ENCODE measurements at regions not wholly inside any gene's neighbourhood (a gene's known extent, or its start where the extent isn't known, plus 50 kb on each side); places are given as distances from the start of the nearest gene placed in this dataset.

- no peak for DNase-seq (ENCODE audit: low read depth)
These were observed 242.5 kb downstream of the RHOU start for GRCh38 chr1:228977741-228978140.

- DNase-seq (ENCODE audit: low read depth), result no peak
These were observed 243.4 kb downstream of the RHOU start for GRCh38 chr1:228978484-228979324.

- no peak for DNase-seq (ENCODE audit: low read depth)
These were observed 244.0 kb downstream of the RHOU start for GRCh38 chr1:228979325-228979699.

- no peak for DNase-seq (ENCODE audit: low read depth)
These were observed 244.5 kb downstream of the RHOU start for GRCh38 chr1:228979774-228980173.

- no peak for DNase-seq (ENCODE audit: low read depth)
These were observed 245.1 kb downstream of the RHOU start for GRCh38 chr1:228980232-228980937.

GRCh38 chr1:228982637-228983036 is 247.4 kb downstream of the RHOU start:
- no peak for DNase-seq (ENCODE audit: low read depth)

GRCh38 chr1:228983231-228983660 is 248.0 kb downstream of the RHOU start:
- no peak for DNase-seq (ENCODE audit: low read depth)

GRCh38 chr1:228983661-228984060 is 248.4 kb downstream of the RHOU start:
- DNase-seq (ENCODE audit: low read depth), result no peak

- DNase-seq (ENCODE audit: low read depth), result no peak
These were observed 248.8 kb downstream of the RHOU start for GRCh38 chr1:228984107-228984506.

- DNase-seq (ENCODE audit: low read depth), result no peak
These were observed 249.7 kb downstream of the RHOU start for GRCh38 chr1:228984646-228985631.

GRCh38 chr1:228985661-228986060 is 250.4 kb downstream of the RHOU start:
- DNase-seq (ENCODE audit: low read depth), result no peak

- DNase-seq (ENCODE audit: low read depth), result peak; percentile 6
These were observed 251.0 kb downstream of the RHOU start for GRCh38 chr1:228986093-228986904.

- no peak for DNase-seq (ENCODE audit: low read depth)
These were observed 252.0 kb downstream of the RHOU start for GRCh38 chr1:228987286-228987685.

- DNase-seq (ENCODE audit: low read depth), result no peak
These were observed 252.6 kb downstream of the RHOU start for GRCh38 chr1:228987736-228988506.

GRCh38 chr1:228988664-228989063 is 253.4 kb downstream of the RHOU start:
- DNase-seq (ENCODE audit: low read depth), result no peak

- DNase-seq (ENCODE audit: low read depth), result no peak
These were observed 253.9 kb downstream of the RHOU start for GRCh38 chr1:228989176-228989575.

GRCh38 chr1:228989676-228989991 is 254.4 kb downstream of the RHOU start:
- DNase-seq (ENCODE audit: low read depth), result no peak

GRCh38 chr1:228989992-228990827 is 254.9 kb downstream of the RHOU start:
- no peak for DNase-seq (ENCODE audit: low read depth)

GRCh38 chr1:228990906-228991569 is 255.8 kb downstream of the RHOU start:
- no peak for DNase-seq (ENCODE audit: low read depth)

Measured in stromal cell of bone marrow (primary cell).